Psoas muscle (tissue), 7 donors: ENCODE measurements at regions not wholly inside any gene's neighbourhood (a gene's known extent, or its start where the extent isn't known, plus 50 kb on each side); places are given as distances from the start of the nearest gene placed in this dataset.

Experiments used
- ATAC-seq, 4 donors: fragments of 200-7000 bp; cut with Tn5 transposase; one replicate each; pipeline ENCODE4 v1.9.1; 2020; ENCODE audit warnings: moderate library complexity in 3 of 4, mild to moderate bottlenecking in 2 of 4
- DNase-seq, 2 donors: peaks; one replicate each; pipeline ENCODE4 v3.0.0-alpha.2; 2020
- H3K27ac ChIP-seq: fragments of 200-600 bp; one replicate; pipeline ENCODE4 v1.8.0; 2022
- H3K27me3 ChIP-seq, 3 donors: fragments of 200-600 bp in 1 of 3; one replicate each; pipeline versions ENCODE4 v1.6.1 to v1.8.0; 2013 to 2022; ENCODE audit warnings: low read length in 2 of 3, mild to moderate bottlenecking in 2 of 3, moderate library complexity in 1 of 3; ENCODE audit not compliant: insufficient read depth in 3 of 3
- H3K36me3 ChIP-seq, 2 donors: fragments of 200-600 bp in 1 of 2; one replicate each; pipeline versions ENCODE4 v1.6.1 to v1.8.0; 2013 to 2022; ENCODE audit warnings: low read depth in 1 of 2, mild to moderate bottlenecking in 1 of 2, moderate library complexity in 1 of 2; ENCODE audit not compliant: insufficient read depth in 1 of 2
- H3K4me1 ChIP-seq: fragments of 200-600 bp; one replicate; pipeline ENCODE4 v1.8.0; 2022
- H3K4me3 ChIP-seq: fragments of 200-600 bp; one replicate; pipeline ENCODE4 v1.8.0; 2022; ENCODE audit warnings: mild to moderate bottlenecking
- H3K9me3 ChIP-seq: fragments of 200-600 bp; one replicate; pipeline ENCODE4 v1.8.0; 2022
- WGBS, 3 donors: extraction: QIAGEN DNeasy Blood & Tissue Kit; methylation state at CpG; one replicate each; pipeline versions ENCODE4 v1.1.6 to v1.1.7; 2013; 5-methylcytosine and 5-hydroxymethylcytosine counted together
- intact Hi-C, 2 donors: fragments of 100-400 bp; cut with DNase I; formaldehyde crosslinking; loops; one replicate each; pipeline versions ENCODE4 v1.11.0 to v1.14.2; 2022
- TF ChIP-seq, protein P1 (sequence below): fragments of 200-600 bp; IDR thresholded peaks from one replicate; pipeline ENCODE4 v1.8.0; 2022; ENCODE audit warnings: antibody characterized with exemption
- donor health status: healthy with polysubstance abuse.
- donor health status: DM: no; HTN: no; CAD: no; lungs with moderate emphysema.
- donor health status: Bipolar disorder and iron deficiency.
- donor health status: healthy.
- donor health status: DM: yes; HTN: yes; CAD: no.
- donor health status: DM: no; HTN: no; CAD: no.
- donor health status: DM: yes; HTN: yes; CAD: no.

DNA sequence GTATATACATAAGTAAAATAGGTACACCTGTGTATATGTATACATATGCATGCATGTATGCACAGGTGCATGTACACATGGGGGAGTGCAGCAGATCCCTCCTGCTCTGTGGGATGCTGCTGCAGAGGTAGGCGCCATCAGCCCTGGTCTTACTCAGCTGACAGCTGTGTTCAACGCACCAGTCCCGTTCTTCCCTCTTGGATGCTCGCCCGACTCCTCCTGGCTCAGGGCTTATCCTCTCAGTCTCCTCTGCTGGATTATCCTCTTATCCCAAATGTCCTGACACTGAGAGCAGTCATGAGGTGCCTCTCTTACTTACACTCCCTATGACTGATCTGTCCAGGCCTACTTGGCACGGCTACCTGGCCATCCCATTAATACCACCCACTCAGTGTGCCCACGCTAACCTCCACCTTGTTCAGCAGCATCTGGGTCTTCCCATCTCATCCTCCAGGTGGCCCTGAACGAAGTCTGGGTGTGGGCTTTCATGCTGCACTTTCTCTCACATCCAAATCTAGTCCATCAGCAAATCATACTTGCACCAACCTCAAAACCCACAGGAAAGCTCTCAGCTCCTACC lies 357.1 kb downstream of the TCERG1L start:
- ATAC-seq (no peak), DNase-seq (no peak)
- no peaks in the 10 kb centered on the region for H3K9me3 ChIP-seq
- intact Hi-C loops, result no loop called here
- H3K27me3 ChIP-seq, result peaks cover 0 to 5% (median 0%) of the 10 kb centered on the region in 3 donors
- no peaks in the 10 kb centered on the region for H3K36me3 ChIP-seq
- TF ChIP-seq, protein P1, sequence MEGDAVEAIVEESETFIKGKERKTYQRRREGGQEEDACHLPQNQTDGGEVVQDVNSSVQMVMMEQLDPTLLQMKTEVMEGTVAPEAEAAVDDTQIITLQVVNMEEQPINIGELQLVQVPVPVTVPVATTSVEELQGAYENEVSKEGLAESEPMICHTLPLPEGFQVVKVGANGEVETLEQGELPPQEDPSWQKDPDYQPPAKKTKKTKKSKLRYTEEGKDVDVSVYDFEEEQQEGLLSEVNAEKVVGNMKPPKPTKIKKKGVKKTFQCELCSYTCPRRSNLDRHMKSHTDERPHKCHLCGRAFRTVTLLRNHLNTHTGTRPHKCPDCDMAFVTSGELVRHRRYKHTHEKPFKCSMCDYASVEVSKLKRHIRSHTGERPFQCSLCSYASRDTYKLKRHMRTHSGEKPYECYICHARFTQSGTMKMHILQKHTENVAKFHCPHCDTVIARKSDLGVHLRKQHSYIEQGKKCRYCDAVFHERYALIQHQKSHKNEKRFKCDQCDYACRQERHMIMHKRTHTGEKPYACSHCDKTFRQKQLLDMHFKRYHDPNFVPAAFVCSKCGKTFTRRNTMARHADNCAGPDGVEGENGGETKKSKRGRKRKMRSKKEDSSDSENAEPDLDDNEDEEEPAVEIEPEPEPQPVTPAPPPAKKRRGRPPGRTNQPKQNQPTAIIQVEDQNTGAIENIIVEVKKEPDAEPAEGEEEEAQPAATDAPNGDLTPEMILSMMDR, result no peak
- no peaks in the 10 kb centered on the region for H3K4me1 ChIP-seq
- 44 to 58% (median 56%) methylated on average over 8 of the region's 8 CpGs for WGBS, 3 donors
- no peak overlapping the region for H3K27ac ChIP-seq
- no peak overlapping the region for H3K4me3 ChIP-seq

DNA sequence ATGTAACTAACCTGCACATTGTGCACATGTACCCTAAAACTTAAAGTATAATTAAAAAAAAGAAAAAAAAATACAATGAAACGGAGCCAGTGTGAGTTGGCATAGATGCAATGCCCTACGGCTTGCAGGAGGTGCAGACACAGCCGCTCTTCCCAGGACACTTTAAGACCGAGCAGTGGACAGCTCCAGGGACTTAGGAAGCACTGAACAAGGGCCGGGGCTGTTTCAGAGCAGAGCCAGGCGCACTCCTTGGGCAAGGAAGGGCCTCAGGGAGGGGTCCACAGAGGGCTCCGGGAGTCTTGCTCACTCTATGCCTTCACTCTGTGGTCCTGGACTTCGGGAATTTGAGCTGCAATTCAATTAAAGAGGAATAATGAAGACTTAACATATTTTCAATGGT lies 355.3 kb downstream of the TCERG1L start:
- Histone ChIP-seq H3K36me3 (no peaks in the 10 kb centered on the region), H3K27me3 (no peaks in the 10 kb centered on the region), H3K4me3 (no peak overlapping the region), H3K27ac (no peak overlapping the region), H3K9me3 (no peaks in the 10 kb centered on the region), H3K4me1 (no peaks in the 10 kb centered on the region)
- DNase-seq (no peak), ATAC-seq (no peak)
- TF ChIP-seq, protein P1, result no peak
- intact Hi-C loops, result no loop called here
- 58 to 64% (median 59%) methylated on average over 8 of the region's 8 CpGs for WGBS, 3 donors

DNA sequence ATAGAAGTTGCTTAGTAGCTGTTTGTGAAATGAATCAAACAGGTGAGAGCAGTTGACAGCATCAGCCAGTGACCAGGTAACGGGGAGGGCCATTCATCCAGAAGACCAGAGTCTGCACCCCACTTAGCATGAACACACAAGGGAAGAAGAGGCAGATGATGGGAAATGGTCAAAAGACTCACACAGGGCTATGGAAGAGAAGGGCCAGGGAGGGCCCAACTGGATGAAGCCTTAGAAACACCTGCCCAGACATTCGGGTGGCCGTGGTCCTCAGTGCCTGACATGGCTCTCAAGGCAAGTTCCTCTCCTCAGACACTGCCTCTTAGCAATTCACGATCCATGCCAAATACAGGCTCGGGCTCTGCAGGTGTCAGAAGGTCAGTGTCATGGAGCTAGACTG lies 354.1 kb downstream of the TCERG1L start:
- 65 to 77% (median 76%) methylated on average over 5 of the region's 5 CpGs for WGBS, 3 donors
- H3K9me3 ChIP-seq, result no peaks in the 10 kb centered on the region
- H3K27me3 ChIP-seq, result no peaks in the 10 kb centered on the region
- no peak overlapping the region for H3K27ac ChIP-seq
- ATAC-seq (no peak), DNase-seq (no peak)
- H3K4me1 ChIP-seq, result no peaks in the 10 kb centered on the region
- intact Hi-C loops, result no loop called here
- TF ChIP-seq, protein P1, result no peak
- H3K36me3 ChIP-seq, result no peaks in the 10 kb centered on the region
- H3K4me3 ChIP-seq, result no peak overlapping the region

DNA sequence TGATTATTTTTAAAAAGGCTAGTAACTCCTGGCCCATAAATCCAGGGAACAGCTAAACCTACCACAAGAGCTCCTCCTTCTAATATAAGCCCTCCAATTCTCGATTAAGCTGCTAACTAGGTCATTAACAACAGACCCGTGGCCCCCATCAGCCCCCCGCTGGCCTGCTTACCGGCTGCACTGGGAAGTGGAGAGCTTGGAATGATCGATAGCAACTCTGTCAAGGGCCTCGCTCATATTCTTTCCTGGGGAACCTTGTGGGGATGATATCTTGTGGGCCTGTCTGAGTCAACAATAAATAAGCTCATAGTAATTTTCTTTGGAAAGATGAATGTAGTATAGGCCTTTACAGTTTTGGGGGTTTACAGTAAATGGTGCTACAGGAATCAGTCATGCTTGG lies 353.5 kb downstream of the TCERG1L start:
- no peak for ATAC-seq
- peaks cover 0 to 2% (median 0%) of the 10 kb centered on the region in 3 donors for H3K27me3 ChIP-seq
- TF ChIP-seq, protein P1, result no peak
- H3K9me3 ChIP-seq, result no peaks in the 10 kb centered on the region
- intact Hi-C loops, result no loop called here
- WGBS, 3 donors, result 64 to 70% (median 69%) methylated on average over 6 of the region's 6 CpGs
- no peaks in the 10 kb centered on the region for H3K4me1 ChIP-seq
- H3K4me3 ChIP-seq, result no peak overlapping the region
- H3K36me3 ChIP-seq, result no peaks in the 10 kb centered on the region
- H3K27ac ChIP-seq, result no peak overlapping the region
- no peak for DNase-seq
